ENCODE measurements at regions not wholly inside any gene's neighbourhood (a gene's known extent, or its start where the extent isn't known, plus 50 kb on each side); places are given as distances from the start of the nearest gene placed in this dataset.

- no peak for TF ChIP-seq CTCF (IDR thresholded peaks at IDR 0.05)
- no peak for TF ChIP-seq POLR2A (IDR thresholded peaks at IDR 0.05)
Observed at GRCh38 chr13:54383604-54384003, 1355.0 kb downstream of the OLFM4 start.
